GM18507 (cell line): ENCODE measurements at regions not wholly inside any gene's neighbourhood (a gene's known extent, or its start where the extent isn't known, plus 50 kb on each side); places are given as distances from the start of the nearest gene placed in this dataset.

Experiments
- DNase-seq: peaks from one replicate; pipeline ENCODE4 v3.0.0; 2011; ENCODE audit warnings: low read depth; ENCODE audit not compliant: insufficient read length; ENCODE audit errors: extremely low spot score
- FAIRE-seq: peaks from 2 replicates; lab custom pipeline; 2011; peaks lifted over from hg19 to GRCh38; lab: Jason Lieb, UNC

DNA sequence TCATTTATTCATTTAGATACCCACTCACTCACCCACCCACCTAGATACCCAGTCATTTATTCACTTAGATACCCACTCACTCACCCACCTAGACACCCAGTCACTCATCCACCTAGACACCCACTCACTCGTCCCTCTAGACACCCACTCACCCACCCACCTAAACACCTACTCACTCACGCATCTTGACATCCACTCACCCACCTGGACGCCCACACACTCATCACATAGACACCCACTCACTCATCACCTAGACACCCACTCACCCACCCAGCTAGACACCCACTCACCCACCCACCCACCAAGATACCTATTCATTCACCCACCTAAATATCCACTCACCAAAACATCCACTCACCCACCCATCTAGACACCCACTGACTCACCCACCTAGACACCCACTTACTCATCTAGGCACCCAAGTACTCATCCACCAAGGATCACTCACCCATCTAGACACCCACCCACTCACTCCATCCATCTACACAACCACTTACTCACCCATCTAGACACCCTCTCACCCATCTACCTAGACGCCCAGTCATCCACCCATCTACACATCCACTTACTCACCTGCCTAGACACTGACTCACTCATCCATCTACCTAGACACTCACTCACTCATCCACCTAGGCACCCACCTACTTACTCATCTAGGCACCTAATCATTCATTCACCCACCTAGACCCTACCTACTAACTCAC is 723.7 kb upstream of the RAB6C start:
- DNase-seq (no peak), FAIRE-seq (no peak)

DNA sequence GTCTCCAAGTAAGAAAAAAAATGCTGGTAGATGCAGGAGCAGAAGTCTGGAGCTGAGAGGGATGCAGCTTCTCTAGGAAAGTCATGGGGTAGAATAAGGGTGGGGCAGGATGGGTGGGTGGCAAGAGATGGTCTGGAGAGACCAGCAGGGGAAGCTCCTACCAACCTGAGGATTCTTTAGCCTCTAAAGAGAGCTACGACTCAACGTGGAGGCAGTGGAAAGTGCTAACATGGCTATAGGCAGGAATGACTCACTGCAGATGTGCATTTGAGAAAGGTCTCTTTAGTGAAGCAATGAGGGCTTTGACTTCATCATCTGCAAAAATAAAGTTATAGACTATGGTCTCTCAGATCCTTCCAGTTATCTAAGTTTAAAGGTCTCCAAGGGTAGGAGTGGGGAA is 722.8 kb upstream of the RAB6C start:
- FAIRE-seq, result no peak
- no peak for DNase-seq

DNA sequence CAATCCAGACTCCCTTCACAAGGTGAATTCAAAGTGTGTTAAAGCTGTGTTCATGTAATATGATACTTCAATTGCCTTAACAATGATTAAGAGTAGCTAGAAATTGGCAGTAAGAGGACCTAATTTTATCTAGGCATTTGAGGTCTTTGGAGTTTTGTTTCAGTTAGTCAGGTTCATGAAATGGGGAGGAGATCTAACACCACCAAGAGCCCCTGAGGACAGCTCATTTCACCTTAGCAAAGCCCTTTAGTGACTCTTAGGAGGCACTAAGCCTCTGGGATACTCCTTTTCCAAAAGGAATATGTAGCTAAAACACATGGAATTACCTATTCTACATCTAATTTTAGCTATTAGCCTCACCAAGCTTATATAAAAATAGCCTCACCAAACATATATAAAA is 716.5 kb upstream of the RAB6C start:
- FAIRE-seq, result no peak
- no peak for DNase-seq

DNA sequence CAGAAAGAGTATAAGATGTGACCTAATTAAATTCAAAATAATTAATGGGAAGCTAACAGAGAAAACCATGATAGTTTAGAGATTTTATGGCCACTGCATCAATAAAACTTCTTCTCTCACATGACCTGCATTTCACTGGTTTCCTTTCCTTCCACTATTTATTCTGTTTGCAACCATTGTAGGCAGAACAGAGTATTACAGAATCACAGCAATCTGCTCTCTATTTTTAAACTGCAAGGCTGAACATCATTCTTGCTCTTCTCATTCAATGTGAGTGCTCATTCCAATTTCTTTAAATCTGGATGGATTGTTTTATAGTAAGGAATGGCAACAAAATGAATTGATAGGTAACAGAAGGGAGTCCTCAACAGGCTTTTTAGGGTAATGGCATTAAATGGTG is 715.5 kb upstream of the RAB6C start:
- no peak for FAIRE-seq
- DNase-seq, result no peak

DNA sequence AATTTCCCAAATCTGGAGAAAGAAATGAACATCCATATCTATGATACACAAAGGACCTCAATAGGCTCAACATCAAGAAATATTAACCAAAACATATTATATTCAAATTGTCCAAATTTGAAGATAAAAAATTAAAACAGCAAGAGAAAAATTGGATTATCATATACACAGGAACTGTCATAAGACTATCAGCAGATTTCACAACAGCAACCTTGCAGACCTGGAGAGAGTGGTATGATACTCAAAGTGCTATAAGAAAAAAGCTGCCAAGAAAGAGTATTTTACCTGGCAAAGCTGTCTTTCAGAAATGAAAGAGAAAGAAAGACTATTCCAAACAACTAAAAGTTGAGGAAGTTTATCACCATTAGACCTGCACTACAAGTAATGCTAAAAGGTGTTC is 711.9 kb upstream of the RAB6C start:
- FAIRE-seq (no peak), DNase-seq (no peak)

DNA sequence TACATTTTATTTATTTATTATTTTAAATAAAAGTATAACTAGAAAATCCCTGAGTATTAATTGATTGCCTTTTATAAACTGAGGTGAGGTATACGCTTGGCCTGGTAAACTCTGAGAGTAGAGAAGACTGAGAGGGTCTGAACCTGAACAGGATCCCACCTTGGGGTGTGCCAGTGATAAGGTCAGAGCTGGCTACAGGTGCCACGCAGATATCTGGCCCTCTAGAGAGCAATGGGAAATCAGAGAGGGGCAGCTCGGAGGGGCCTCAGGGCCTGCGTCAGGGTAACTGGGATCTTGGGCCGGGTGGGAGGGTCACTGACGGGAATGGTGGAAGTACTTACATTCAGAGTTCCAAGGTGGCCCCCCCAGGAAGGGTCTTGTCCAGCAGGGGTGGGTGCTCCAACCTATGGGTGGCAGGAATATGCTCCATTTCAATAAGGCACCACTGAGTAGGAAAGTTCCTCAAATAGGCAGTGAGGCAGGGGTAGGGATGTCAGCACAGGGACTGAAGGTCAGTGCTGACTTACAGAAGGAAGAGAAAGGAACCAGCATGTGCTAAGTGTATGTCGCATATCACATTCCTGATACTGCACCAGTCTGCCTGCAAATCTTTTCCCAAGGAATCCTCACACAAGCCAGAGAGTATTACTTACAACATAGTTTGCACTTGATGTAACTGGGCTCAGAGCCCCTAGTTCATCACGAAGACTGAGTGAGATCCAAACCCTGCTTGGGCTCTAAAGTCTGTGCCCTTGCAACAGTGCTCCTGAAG is 706.0 kb upstream of the RAB6C start:
- DNase-seq (no peak), FAIRE-seq (no peak)

DNA sequence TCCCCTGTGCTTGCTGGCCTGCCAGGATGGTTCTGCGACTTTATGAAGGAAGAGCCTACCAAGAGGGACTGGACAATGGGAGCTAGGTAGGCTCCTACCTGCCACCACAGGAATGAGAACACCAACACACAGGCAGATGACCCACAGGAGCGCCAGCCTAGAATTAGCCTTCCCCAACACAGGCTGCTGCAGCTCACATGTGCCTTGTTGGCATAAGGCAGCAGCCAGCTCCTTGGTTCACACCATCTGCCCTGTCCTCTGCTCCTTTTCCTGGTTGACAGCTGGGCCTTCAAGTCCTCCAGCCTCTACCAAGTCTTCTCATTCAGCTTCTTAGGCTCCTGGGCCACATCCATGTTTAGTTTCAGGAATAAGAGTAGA is 705.4 kb upstream of the RAB6C start:
- FAIRE-seq (no peak), DNase-seq (no peak)

DNA sequence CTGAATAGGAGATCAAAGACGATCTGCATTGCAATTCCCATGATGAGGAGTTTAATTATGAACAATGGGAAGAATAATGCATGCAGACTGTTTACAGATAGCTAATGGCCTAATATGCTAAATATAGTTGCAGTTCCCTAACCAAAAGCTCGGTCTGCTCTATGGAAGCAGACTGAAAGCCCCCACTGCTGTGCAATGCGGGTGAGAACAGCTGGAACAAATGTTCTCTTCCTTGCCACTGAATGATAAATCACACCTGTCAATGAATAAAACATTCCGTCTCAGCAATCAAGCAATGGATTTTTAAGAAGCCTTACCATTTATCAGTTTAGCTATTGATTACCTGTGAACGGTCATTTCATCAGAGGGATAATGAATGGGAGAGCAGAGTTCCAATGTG is 704.5 kb upstream of the RAB6C start:
- no peak for FAIRE-seq
- DNase-seq, result no peak

DNA sequence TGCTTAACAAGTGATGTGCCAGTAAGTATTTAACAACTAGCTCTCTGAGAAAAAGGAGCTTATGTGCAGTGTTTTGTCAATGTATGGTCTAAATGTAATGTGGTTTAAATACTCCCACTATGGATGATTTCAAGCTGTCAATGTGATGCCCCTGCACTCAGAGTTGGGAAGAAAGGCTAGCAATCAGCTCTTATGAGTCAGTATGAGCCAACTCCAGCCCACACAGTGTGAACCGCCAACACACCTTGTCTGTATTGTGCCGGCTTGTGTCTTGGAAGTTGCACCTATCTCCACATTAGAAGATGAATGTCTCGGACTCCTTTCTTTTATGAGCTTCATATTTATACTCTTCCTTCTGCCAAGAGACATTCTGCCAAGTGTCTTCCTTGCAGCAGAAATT is 703.8 kb upstream of the RAB6C start:
- no peak for DNase-seq
- FAIRE-seq, result no peak

DNA sequence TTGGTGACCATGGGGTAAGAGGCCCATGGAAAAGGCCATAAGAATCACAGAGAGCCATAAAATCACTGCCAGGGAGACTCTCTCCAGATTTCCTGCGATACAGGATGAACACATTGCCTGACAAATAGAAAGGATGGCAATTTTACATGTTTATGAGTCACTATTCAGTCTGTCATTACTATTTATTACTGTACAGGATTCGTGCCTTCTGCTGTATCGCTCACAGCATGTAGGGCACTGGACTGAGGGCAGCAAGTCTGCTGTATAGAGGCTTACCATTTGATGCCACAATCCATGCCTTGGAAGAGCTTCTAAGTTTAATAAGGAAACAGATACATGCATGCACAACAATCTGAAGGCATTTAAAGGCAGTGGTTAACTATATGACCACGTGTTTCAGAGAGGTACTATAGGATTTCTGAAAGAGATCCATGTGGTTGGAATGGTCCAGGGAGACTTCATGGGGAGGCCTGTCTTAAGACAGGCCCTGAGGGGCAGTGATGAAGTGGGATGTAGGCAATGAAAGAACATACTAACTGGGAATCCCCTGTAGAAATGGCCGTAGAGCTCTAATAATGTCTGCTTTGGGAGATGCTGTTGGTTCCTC is 702.4 kb upstream of the RAB6C start:
- DNase-seq (no peak), FAIRE-seq (no peak)

DNA sequence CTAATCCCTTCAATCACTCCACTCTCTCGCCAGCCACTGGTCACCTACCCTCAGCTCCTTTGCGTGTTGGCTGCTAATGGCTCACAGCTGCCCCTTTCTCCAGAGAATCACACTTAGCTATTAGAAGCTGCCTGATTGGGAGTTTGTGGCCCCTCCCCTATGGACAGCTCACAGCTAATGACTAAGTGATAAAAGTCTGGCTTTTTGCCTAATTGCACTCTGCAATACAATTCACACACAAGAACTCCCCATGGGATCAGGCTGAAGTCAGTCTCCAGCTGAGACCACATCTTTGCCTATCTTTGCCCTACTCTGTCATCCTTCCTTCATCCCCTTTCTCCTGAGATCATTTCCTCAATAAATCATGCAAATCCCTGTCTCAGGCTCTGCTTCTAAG is 701.9 kb upstream of the RAB6C start:
- DNase-seq, result no peak
- no peak for FAIRE-seq

DNA sequence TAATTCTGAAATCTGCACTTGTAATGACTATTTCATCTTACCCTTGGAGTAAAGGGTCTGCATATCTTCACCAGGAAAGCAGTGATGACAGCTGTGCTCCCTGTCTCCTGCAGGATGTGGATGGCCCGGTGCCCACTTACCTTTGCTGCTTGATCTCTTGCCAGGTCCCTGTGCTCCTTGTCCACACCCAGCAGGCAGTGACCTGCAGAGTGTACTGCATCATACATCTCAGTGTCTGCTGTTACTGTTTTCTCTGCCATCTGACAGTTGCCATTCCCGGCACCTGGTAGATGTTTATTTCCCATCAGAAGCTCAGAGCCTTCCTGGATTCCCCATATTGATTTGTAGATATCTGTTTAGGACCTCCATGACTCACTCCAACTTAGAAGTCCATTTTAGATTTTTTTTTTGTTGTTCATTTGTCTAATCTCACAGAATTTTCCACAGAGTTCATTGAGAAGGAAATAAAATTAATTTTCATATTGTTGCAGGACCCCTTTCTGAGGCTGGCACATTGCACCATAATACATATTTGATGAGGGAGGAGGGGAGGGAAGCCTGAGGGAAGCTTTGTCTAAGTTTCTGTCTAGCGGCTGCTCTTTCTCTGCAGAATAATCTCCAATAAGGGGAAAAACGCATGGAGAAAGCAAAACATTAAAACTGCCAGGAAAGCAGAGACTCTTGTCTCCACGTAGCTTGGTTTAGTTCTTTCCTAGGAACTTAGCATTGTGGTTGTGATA is 697.5 kb upstream of the RAB6C start:
- FAIRE-seq, result no peak
- no peak for DNase-seq

DNA sequence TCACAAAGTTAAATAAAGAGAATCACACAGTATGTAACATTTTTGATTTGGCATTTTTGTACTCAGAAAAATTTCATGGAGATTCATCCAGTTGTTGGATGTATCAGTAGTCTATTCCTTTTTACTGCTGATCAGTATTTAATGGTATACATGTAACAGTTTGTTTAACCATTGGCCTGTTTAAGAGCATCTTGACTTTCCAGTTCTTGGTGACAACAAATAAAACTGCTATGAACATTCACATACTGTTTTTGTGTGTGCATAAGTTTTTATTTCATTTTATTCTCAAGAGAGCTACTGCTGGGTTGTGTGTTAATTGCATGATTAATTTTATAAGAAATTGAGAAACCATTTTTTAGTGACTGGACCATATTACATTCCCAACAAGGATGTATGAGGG is 694.5 kb upstream of the RAB6C start:
- FAIRE-seq, result no peak
- no peak for DNase-seq

DNA sequence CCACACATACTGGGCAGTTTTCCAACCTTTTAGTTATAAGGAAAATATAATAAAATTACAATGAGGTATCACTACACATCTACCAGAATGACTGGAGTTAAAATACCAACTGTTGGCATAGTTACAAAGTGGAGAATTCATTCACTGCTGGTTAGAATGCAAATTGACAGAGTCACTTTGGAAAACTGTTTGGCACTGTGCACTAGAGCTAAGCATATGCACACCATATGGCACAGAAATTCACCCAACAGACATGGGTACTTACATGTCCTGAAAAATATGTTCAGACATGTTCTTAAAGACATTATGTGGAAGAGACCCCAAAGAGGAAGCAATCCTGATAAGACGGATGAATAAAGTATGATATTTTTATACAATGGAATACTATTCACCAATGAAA is 686.1 kb upstream of the RAB6C start:
- FAIRE-seq (no peak), DNase-seq (no peak)

DNA sequence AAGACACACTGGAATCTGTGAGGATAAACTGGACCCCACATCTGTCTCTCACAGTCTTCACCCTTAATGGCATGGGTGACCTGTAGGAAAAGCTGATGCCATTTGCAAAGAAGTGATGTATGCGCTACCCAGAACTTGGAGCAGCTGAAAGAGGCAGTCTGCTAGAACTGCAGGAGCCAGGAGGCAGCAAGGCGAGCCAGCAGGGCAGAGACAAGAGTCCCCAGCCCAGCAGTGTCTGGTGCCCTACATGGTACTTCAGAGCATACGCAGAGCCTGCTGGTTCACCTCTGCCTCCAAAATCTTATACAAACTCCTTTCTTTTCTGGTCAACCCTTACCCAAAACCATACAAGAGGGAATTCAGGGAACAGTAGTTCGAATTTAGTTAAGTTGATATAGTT is 683.1 kb upstream of the RAB6C start:
- DNase-seq, result no peak
- FAIRE-seq, result no peak

DNA sequence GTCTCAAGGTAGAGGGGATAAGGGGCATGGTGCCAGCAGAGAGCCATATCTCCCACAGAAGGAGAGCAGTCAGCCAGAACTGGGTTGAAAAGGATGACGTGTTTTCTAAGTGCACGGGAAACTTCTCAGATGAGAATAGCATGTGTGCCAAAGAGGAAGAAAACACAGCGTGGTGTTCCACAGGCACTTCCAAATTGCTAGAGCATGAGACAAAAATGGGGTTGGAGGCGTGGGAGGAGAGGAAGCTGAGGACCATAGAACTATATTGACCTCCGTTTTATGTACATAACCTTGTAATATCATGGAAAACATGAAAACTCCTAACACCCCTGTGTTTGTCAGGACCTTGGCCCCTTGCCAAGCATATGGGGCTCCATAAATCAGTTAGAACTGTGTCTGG is 682.7 kb upstream of the RAB6C start:
- DNase-seq (no peak), FAIRE-seq (no peak)

DNA sequence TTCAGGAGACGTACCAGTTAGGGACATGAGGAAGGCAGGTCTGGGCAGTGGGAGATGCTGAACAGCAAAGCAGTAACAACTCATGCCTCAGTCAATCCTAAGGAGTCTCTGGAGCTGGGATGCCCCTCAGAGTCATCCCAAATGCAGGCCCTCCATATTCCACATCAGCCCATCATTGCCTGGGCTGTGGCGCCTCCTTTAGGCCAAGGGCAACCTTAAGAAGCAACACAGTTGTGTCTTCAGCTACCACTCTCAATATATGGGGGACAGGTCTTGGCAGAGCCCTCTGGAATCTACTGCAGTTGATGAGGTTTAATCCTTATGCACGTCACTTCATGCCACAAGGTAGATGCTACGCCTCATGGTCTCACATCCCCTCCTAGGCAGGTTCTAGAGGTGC is 682.0 kb upstream of the RAB6C start:
- no peak for FAIRE-seq
- no peak for DNase-seq

DNA sequence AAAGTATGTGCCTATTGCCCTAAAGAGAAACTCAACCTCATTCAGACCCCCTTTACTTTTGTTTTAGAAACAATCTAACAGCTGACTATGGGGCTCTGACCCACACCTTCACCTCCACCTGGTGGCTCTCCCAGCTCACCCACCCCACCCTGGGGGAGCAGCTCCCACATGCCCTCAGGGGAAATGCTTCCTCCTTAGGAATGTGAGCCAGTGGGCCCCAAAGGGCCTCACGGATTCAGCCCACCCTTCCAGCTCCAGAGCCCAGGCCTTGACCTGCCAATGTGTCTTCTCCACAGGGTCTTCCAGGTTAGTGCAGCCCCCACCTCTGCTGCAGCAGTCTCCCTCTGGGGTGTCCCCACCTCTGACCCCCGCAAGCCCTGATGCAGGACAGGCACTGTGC is 680.1 kb upstream of the RAB6C start:
- DNase-seq (no peak), FAIRE-seq (no peak)

DNA sequence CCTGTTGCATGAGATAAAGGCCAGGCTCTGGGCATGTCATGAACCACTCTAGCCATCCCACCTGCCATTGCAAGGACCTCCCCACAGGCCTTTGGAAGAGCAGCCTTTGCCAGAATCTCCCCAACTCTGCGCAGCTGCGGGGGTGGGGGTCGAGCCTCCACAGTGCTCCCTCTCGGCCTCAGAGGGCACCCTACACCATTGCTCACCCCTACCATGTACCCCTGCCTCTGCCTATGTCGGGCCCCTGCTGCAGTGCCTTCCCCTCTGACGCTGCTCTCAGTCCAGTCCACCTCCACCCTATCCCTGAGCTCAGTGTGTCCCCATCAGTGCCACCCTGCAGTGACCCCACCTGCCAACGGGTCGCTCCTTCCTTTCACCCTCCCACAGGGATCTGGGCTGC is 679.7 kb upstream of the RAB6C start:
- no peak for FAIRE-seq
- no peak for DNase-seq

DNA sequence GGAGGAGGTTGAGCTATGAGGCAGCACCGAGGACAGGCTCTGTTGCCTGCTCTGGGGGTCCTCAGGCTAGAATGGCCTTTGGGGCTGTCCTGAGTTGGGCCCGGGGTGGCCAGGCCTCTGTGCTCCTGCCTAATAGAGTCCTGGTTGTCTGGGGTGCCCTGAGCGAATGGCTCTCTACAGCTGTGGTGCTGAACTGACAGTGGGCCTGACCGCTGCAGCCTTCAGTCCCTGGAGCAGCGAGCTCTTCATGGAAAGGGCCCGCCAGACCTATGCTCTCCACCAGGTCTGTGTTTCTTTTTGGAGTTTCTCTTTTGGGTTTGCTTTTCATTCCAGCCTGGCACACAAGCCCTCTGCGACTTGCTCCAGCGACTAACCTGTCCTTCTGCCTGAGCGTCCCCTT is 679.0 kb upstream of the RAB6C start:
- FAIRE-seq, result no peak
- DNase-seq, result no peak
